ENCODE measurements at regions not wholly inside any gene's neighbourhood (a gene's known extent, or its start where the extent isn't known, plus 50 kb on each side); places are given as distances from the start of the nearest gene placed in this dataset.

GRCh38 chr17:65441053-65441605, 120.3 kb downstream of the AXIN2 start:
- TF ChIP-seq, protein P1, sequence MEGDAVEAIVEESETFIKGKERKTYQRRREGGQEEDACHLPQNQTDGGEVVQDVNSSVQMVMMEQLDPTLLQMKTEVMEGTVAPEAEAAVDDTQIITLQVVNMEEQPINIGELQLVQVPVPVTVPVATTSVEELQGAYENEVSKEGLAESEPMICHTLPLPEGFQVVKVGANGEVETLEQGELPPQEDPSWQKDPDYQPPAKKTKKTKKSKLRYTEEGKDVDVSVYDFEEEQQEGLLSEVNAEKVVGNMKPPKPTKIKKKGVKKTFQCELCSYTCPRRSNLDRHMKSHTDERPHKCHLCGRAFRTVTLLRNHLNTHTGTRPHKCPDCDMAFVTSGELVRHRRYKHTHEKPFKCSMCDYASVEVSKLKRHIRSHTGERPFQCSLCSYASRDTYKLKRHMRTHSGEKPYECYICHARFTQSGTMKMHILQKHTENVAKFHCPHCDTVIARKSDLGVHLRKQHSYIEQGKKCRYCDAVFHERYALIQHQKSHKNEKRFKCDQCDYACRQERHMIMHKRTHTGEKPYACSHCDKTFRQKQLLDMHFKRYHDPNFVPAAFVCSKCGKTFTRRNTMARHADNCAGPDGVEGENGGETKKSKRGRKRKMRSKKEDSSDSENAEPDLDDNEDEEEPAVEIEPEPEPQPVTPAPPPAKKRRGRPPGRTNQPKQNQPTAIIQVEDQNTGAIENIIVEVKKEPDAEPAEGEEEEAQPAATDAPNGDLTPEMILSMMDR (conservative IDR thresholded peaks at IDR 0.05 in 1 of 2, IDR thresholded peaks at IDR 0.05 in 1 of 2; ENCODE audit: low read depth in 1 of 2, low read length in 2 of 2), result no peak
- TF ChIP-seq EZH2 (IDR thresholded peaks at IDR 0.05; ENCODE audit: low read length, missing control alignments), result no peak

Measured in fibroblast of lung (primary cell).